A549 (cell line): ENCODE measurements at regions not wholly inside any gene's neighbourhood (a gene's known extent, or its start where the extent isn't known, plus 50 kb on each side); places are given as distances from the start of the nearest gene placed in this dataset.

Source experiments
- ATAC-seq, 2 experiments: fragments of 200-7000 bp in 1 of 2; fragments of >200 bp in 1 of 2; cut with Nextera tagmentation in 1 of 2; cut with Tn5 transposase in 1 of 2; 3 replicates each; pipeline versions ENCODE4 v1.8.0 to v1.9.1; 2018 to 2020; ENCODE audit warnings: mild to moderate bottlenecking in 1 of 2, moderate library complexity in 1 of 2
- CTCF ChIA-PET: fragments of 300-600 bp; sonication (Branson Sonifier 250); formaldehyde crosslinking; extraction: SDS; loops from one replicate; lab custom pipeline; 2021; ENCODE audit warnings: antibody characterized with exemption, inconsistent platforms; lab: Yijun Ruan, JAX
- POLR2A ChIA-PET: fragments of 350-600 bp; formaldehyde crosslinking; extraction: SDS; loops from one replicate; lab custom pipeline; 2021; ENCODE audit warnings: antibody characterized with exemption, inconsistent platforms; lab: Yijun Ruan, JAX
- DNase-seq, 2 experiments: peaks; one replicate each; pipeline versions ENCODE4 v3.0.0 to v3.0.0-alpha.2; 2011 to 2016; ENCODE audit warnings: low read depth in 1 of 2, low spot score in 1 of 2
- FAIRE-seq: peaks from 2 replicates; lab custom pipeline; 2011; peaks lifted over from hg19 to GRCh38; lab: Jason Lieb, UNC
- H3K27ac ChIP-seq, 2 experiments: fragments of >200 bp; sonication (Bioruptor Twin); formaldehyde crosslinking; 3 replicates each; pipeline ENCODE4 v1.5.1; 2016 to 2017
- H3K4me1 ChIP-seq: fragments of >200 bp; sonication (Bioruptor Twin); formaldehyde crosslinking; 3 replicates; pipeline ENCODE4 v1.6.1; 2016
- H3K4me2 ChIP-seq: fragments of >200 bp; sonication (Bioruptor Twin); formaldehyde crosslinking; 3 replicates; pipeline ENCODE4 v1.6.1; 2016
- H3K4me3 ChIP-seq: fragments of >200 bp; sonication (Bioruptor Twin); formaldehyde crosslinking; 3 replicates; pipeline ENCODE4 v1.5.1; 2016
- H3K9me3 ChIP-seq: fragments of >200 bp; sonication (Bioruptor Twin); formaldehyde crosslinking; 3 replicates; pipeline ENCODE4 v1.6.1; 2016
- ATOH8 ChIP-seq: fragments of 250-450 bp; sonication (Bioruptor Pico); IDR thresholded peaks from 2 replicates; pipeline ENCODE4 v1.5.0; 2020; ENCODE audit warnings: low read depth, mild to moderate bottlenecking, moderate library complexity
- CBX2 ChIP-seq: fragments of 200-600 bp; sonication (generic); IDR thresholded peaks from 2 replicates; pipeline ENCODE4 v1.6.1; 2016; ENCODE audit warnings: low read depth, mild to moderate bottlenecking, borderline replicate concordance
- CEBPB ChIP-seq, 2 experiments: fragments of >200 bp in 1 of 2; sonication (Bioruptor Twin) in 1 of 2; formaldehyde crosslinking in 1 of 2; IDR thresholded peaks; 2 replicates each; pipeline ENCODE4 v1.6.1; 2012 to 2016
- CTCF ChIP-seq: fragments of >200 bp; sonication (Bioruptor Twin); formaldehyde crosslinking; IDR thresholded peaks from 3 replicates; pipeline ENCODE4 v1.5.1; 2016
- EHF ChIP-seq: fragments of 250-450 bp; sonication (Bioruptor Pico); IDR thresholded peaks from 2 replicates; pipeline ENCODE4 v1.5.0; 2020; ENCODE audit warnings: mild to moderate bottlenecking
- EP300 ChIP-seq, 2 experiments: fragments of >200 bp; sonication (Bioruptor Twin); formaldehyde crosslinking; IDR thresholded peaks; 2 replicates in 1 of 2; 3 replicates in 1 of 2; pipeline ENCODE4 v1.6.1; 2016 to 2017
- FOSB ChIP-seq: fragments of 250-450 bp; sonication (Bioruptor Pico); IDR thresholded peaks from 2 replicates; pipeline ENCODE4 v1.5.0; 2020; ENCODE audit warnings: mild to moderate bottlenecking, moderate library complexity
- GATA3 ChIP-seq: IDR thresholded peaks from 2 replicates; pipeline ENCODE4 v1.6.1; 2012; ENCODE audit warnings: borderline replicate concordance
- HEYL ChIP-seq: fragments of 250-450 bp; sonication (Bioruptor Pico); IDR thresholded peaks from 2 replicates; pipeline ENCODE4 v1.8.0; 2021; ENCODE audit warnings: mild to moderate bottlenecking, moderate library complexity
- JUNB ChIP-seq: fragments of >200 bp; sonication (Bioruptor Twin); formaldehyde crosslinking; IDR thresholded peaks from 2 replicates; pipeline ENCODE4 v1.6.1; 2016
- MAFK ChIP-seq: fragments of 450-650 bp; IDR thresholded peaks from 2 replicates; pipeline ENCODE4 v1.6.1; 2014; ENCODE audit not compliant: partially characterized antibody
- MAX ChIP-seq: IDR thresholded peaks from 2 replicates; pipeline ENCODE4 v1.6.1; 2012
- MAZ ChIP-seq: fragments of 150-350 bp; IDR thresholded peaks from 2 replicates; pipeline ENCODE4 v1.6.1; 2014; ENCODE audit warnings: antibody characterized with exemption, low read depth, low read length, borderline replicate concordance
- MYC ChIP-seq: IDR thresholded peaks from 2 replicates; pipeline ENCODE4 v1.6.1; 2012; ENCODE audit warnings: mild to moderate bottlenecking, inconsistent platforms, low read length, improper control_type of control experiment, borderline replicate concordance
- NFE2L2 ChIP-seq: fragments of 150-350 bp; conservative IDR thresholded peaks from 2 replicates; pipeline ENCODE4 v1.6.1; 2014; ENCODE audit warnings: low read length
- NPAS2 ChIP-seq: fragments of 250-450 bp; sonication (Bioruptor Pico); IDR thresholded peaks from 2 replicates; pipeline ENCODE4 v1.8.0; 2022; ENCODE audit warnings: mild to moderate bottlenecking, moderate library complexity, borderline replicate concordance
- PBX3 ChIP-seq: IDR thresholded peaks from 2 replicates; pipeline ENCODE4 v1.6.1; 2012
- RAD21 ChIP-seq, 2 experiments: fragments of >200 bp in 1 of 2; sonication (Bioruptor Twin) in 1 of 2; formaldehyde crosslinking in 1 of 2; IDR thresholded peaks in 1 of 2; conservative IDR thresholded peaks in 1 of 2; 2 replicates in 1 of 2; 3 replicates in 1 of 2; pipeline ENCODE4 v1.6.1; 2012 to 2018; ENCODE audit warnings: inconsistent platforms in 1 of 2
- RFX5 ChIP-seq: fragments of 450-650 bp; IDR thresholded peaks from 2 replicates; pipeline ENCODE4 v1.7.1; 2014; ENCODE audit warnings: antibody characterized with exemption, mild to moderate bottlenecking, moderate library complexity
- TFCP2L1 ChIP-seq: fragments of 250-450 bp; sonication (Bioruptor Pico); IDR thresholded peaks from 2 replicates; pipeline ENCODE4 v1.5.0; 2021; ENCODE audit warnings: mild to moderate bottlenecking
- TP53 ChIP-seq: fragments of 250-450 bp; sonication (Bioruptor Pico); IDR thresholded peaks from 2 replicates; pipeline ENCODE4 v1.5.0; 2021; ENCODE audit warnings: mild to moderate bottlenecking, moderate library complexity
- ZNF302 ChIP-seq: fragments of 250-450 bp; sonication (Bioruptor Pico); IDR thresholded peaks from 2 replicates; pipeline ENCODE4 v1.9.0; 2021; ENCODE audit warnings: inconsistent platforms, mild to moderate bottlenecking, moderate library complexity
- ZSCAN20 ChIP-seq: fragments of 250-450 bp; sonication (Bioruptor Pico); IDR thresholded peaks from 2 replicates; pipeline ENCODE4 v1.8.0; 2022; ENCODE audit warnings: mild to moderate bottlenecking, moderate library complexity
- WGBS: methylation state at CpG from one replicate; pipeline ENCODE4 v1.1.6; 2017; ENCODE audit errors: missing lambda C conversion rate; 5-methylcytosine and 5-hydroxymethylcytosine counted together
- TF ChIP-seq, protein P1 (sequence below): fragments of 250-450 bp; sonication (Bioruptor Pico); IDR thresholded peaks from 2 replicates; pipeline ENCODE4 v1.5.0; 2021; ENCODE audit warnings: mild to moderate bottlenecking, moderate library complexity, borderline replicate concordance
- TF ChIP-seq, protein P2 (sequence below): fragments of >200 bp; sonication (Bioruptor Twin); formaldehyde crosslinking; IDR thresholded peaks from 2 replicates; pipeline ENCODE4 v1.6.1; 2016
- TF ChIP-seq, protein P3 (sequence below): fragments of 450-650 bp; IDR thresholded peaks from 2 replicates; pipeline ENCODE4 v1.6.1; 2014; ENCODE audit warnings: antibody characterized with exemption

- no peak for TF ChIP-seq MAFK
- TF ChIP-seq MYC: no peak
- FAIRE-seq: no peak
- DNase-seq: no peak
- Histone ChIP-seq H3K4me3 (no peak overlapping the region), H3K4me2 (no peak overlapping the region), H3K4me1 (peaks cover 6% of the 10 kb centered on the region; the same call in 1 of the 3 replicates), H3K9me3 (no peaks in the 10 kb centered on the region), H3K27ac (no peak overlapping the region)
- 92% methylated on average over 3 of the region's 3 CpGs for WGBS
- no peak for ATAC-seq
- POLR2A ChIA-PET: no interaction called here
- CTCF ChIA-PET: no interaction called here
Observed at GRCh38 chr12:47414511-47414910, 291.3 kb downstream of the RPAP3 start.

GRCh38 chr12:47413806-47414205 lies 292.0 kb downstream of the RPAP3 start:
- Histone ChIP-seq H3K4me3 (no peak overlapping the region), H3K27ac (peak overlapping the region in 1 of 2 experiments; percentile 16; a peak in 1 of 6 replicates), H3K9me3 (no peaks in the 10 kb centered on the region), H3K4me2 (no peak overlapping the region), H3K4me1 (peaks cover 6% of the 10 kb centered on the region; the same call in 1 of the 3 replicates)
- FAIRE-seq: no peak
- POLR2A ChIA-PET: no interaction called here
- DNase-seq: no peak
- ATAC-seq: no peak; a peak in 1 of 6 replicates
- TF ChIP-seq CBX2: no peak
- TF ChIP-seq ATOH8 (CRISPR knock-in tag): no peak
- TF ChIP-seq JUNB: no peak
- TF ChIP-seq MAX: no peak
- TF ChIP-seq TFCP2L1 (CRISPR knock-in tag): no peak
- no peak for TF ChIP-seq RAD21 (conservative IDR thresholded peaks at IDR 0.05 in 1 of 2, IDR thresholded peaks at IDR 0.05 in 1 of 2)
- TF ChIP-seq GATA3: no peak
- CTCF ChIA-PET: interaction anchor here (1.0 to 1.4 kb wide), 3 partner anchors 15 to 24 kb away, joined by 3 to 4 read pairs (median 3); no protein-coding TSS in a partner anchor

- ChIA-PET CTCF (interaction anchor here (1.0 to 1.4 kb wide), 5 partner anchors 9 to 302 kb away, joined by 3 to 8 read pairs (median 4); no protein-coding TSS in a partner anchor), POLR2A (no interaction called here)
- Histone ChIP-seq H3K4me2 (no peak overlapping the region), H3K4me3 (no peak overlapping the region), H3K9me3 (no peaks in the 10 kb centered on the region), H3K4me1 (peaks cover 15% of the 10 kb centered on the region), H3K27ac (no peak overlapping the region)
- no peak for DNase-seq
- WGBS: 82% methylated on average over 3 of the region's 3 CpGs
- no peak for TF ChIP-seq CEBPB (IDR thresholded peaks at IDR 0.05)
- TF ChIP-seq MYC: no peak
- no peak for TF ChIP-seq RFX5
- no peak for TF ChIP-seq EP300 (IDR thresholded peaks at IDR 0.05)
- no peak for TF ChIP-seq ZSCAN20 (CRISPR knock-in tag)
- TF ChIP-seq, protein P1, sequence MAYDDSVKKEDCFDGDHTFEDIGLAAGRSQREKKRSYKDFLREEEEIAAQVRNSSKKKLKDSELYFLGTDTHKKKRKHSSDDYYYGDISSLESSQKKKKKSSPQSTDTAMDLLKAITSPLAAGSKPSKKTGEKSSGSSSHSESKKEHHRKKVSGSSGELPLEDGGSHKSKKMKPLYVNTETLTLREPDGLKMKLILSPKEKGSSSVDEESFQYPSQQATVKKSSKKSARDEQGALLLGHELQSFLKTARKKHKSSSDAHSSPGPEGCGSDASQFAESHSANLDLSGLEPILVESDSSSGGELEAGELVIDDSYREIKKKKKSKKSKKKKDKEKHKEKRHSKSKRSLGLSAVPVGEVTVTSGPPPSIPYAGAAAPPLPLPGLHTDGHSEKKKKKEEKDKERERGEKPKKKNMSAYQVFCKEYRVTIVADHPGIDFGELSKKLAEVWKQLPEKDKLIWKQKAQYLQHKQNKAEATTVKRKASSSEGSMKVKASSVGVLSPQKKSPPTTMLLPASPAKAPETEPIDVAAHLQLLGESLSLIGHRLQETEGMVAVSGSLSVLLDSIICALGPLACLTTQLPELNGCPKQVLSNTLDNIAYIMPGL: no peak
- no peak for TF ChIP-seq HEYL (CRISPR knock-in tag)
- no peak for TF ChIP-seq CTCF
- no peak for TF ChIP-seq ZNF302 (CRISPR knock-in tag)
- TF ChIP-seq TP53 (CRISPR knock-in tag): no peak
- TF ChIP-seq PBX3: no peak
- no peak for TF ChIP-seq MAZ
- TF ChIP-seq, protein P2, sequence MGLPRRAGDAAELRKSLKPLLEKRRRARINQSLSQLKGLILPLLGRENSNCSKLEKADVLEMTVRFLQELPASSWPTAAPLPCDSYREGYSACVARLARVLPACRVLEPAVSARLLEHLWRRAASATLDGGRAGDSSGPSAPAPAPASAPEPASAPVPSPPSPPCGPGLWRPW: no peak
- no peak for TF ChIP-seq EHF (CRISPR knock-in tag)
- TF ChIP-seq, protein P3, sequence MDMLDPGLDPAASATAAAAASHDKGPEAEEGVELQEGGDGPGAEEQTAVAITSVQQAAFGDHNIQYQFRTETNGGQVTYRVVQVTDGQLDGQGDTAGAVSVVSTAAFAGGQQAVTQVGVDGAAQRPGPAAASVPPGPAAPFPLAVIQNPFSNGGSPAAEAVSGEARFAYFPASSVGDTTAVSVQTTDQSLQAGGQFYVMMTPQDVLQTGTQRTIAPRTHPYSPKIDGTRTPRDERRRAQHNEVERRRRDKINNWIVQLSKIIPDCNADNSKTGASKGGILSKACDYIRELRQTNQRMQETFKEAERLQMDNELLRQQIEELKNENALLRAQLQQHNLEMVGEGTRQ: no peak
- TF ChIP-seq NFE2L2: no peak
- no peak for TF ChIP-seq FOSB (CRISPR knock-in tag)
- TF ChIP-seq NPAS2: no peak
- TF ChIP-seq RAD21 (conservative IDR thresholded peaks at IDR 0.05 in 1 of 2, IDR thresholded peaks at IDR 0.05 in 1 of 2): no peak
- FAIRE-seq: no peak
- ATAC-seq: no peak
Observed at GRCh38 chr12:47412601-47413236, 293.1 kb downstream of the RPAP3 start.
